Gastroesophageal sphincter (tissue), 3 donors: ENCODE measurements at regions not wholly inside any gene's neighbourhood (a gene's known extent, or its start where the extent isn't known, plus 50 kb on each side); places are given as distances from the start of the nearest gene placed in this dataset.
"Not testable (repeated sequence)": the region's sequence is repeated elsewhere in the genome, so short reads cannot be mapped to it uniquely, and the experiment has no call there.

Source experiments
- EP300 ChIP-seq: sonication (generic); formaldehyde crosslinking; IDR thresholded peaks from one replicate; pipeline ENCODE4 v1.6.1; 2017; ENCODE audit warnings: antibody characterized with exemption, mild to moderate bottlenecking
- POLR2A ChIP-seq, 2 donors: fragments of 450-650 bp; IDR thresholded peaks; one replicate each; pipeline ENCODE4 v1.6.1; 2017; ENCODE audit warnings: antibody characterized with exemption in 2 of 2, mild to moderate bottlenecking in 2 of 2, moderate library complexity in 1 of 2
- POLR2AphosphoS5 ChIP-seq: sonication (generic); formaldehyde crosslinking; IDR thresholded peaks from one replicate; pipeline ENCODE4 v1.6.1; 2017; ENCODE audit warnings: antibody characterized with exemption
- TF ChIP-seq, protein P1 (sequence below), 4 experiments: fragments of 200-600 bp in 2 of 4; fragments of 450-650 bp in 2 of 4; sonication (generic) in 1 of 4; IDR thresholded peaks; one replicate each; pipeline ENCODE4 v1.5.1; 2017 to 2019; ENCODE audit warnings: antibody characterized with exemption in 4 of 4, mild to moderate bottlenecking in 2 of 4, moderate library complexity in 2 of 4

DNA sequence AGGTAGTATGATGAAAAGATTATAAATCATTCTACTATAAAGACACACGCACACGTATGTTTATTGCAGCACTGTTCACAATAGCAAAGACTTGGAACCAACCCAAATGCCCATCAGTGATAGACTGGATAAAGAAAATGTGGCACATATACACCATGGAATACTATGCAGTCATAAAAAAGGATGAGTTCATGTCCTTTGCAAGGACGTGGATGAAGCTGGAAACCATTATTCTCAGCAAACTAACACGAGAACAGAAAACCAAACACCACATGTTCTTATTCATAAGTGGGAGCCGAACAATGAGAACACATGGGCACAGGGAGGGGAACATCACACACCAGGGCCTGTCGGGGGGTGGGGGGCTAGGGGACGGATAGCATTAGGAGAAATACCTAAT lies 113.9 kb upstream of the OR4F16 start:
- TF ChIP-seq, protein P1, sequence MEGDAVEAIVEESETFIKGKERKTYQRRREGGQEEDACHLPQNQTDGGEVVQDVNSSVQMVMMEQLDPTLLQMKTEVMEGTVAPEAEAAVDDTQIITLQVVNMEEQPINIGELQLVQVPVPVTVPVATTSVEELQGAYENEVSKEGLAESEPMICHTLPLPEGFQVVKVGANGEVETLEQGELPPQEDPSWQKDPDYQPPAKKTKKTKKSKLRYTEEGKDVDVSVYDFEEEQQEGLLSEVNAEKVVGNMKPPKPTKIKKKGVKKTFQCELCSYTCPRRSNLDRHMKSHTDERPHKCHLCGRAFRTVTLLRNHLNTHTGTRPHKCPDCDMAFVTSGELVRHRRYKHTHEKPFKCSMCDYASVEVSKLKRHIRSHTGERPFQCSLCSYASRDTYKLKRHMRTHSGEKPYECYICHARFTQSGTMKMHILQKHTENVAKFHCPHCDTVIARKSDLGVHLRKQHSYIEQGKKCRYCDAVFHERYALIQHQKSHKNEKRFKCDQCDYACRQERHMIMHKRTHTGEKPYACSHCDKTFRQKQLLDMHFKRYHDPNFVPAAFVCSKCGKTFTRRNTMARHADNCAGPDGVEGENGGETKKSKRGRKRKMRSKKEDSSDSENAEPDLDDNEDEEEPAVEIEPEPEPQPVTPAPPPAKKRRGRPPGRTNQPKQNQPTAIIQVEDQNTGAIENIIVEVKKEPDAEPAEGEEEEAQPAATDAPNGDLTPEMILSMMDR (IDR thresholded peaks at IDR 0.05), result not testable (repeated sequence)
- not testable (repeated sequence) for TF ChIP-seq POLR2AphosphoS5; EP300; POLR2A (IDR thresholded peaks at IDR 0.05)
